Thyroid gland (tissue), 4 donors: ENCODE measurements at regions not wholly inside any gene's neighbourhood (a gene's known extent, or its start where the extent isn't known, plus 50 kb on each side); places are given as distances from the start of the nearest gene placed in this dataset.

Experiments
- POLR2A ChIP-seq, 2 donors: fragments of 450-650 bp; IDR thresholded peaks; one replicate each; pipeline ENCODE4 v1.6.1; 2017; ENCODE audit warnings: antibody characterized with exemption in 2 of 2, mild to moderate bottlenecking in 2 of 2, moderate library complexity in 1 of 2
- TF ChIP-seq, protein P1 (sequence below), 6 experiments: fragments of 200-600 bp in 3 of 6; fragments of 450-650 bp in 3 of 6; sonication (generic) in 3 of 6; IDR thresholded peaks; one replicate each; pipeline ENCODE4 v1.5.1; 2016 to 2019; ENCODE audit warnings: antibody characterized with exemption in 6 of 6, mild to moderate bottlenecking in 2 of 6, inconsistent platforms in 1 of 6, moderate library complexity in 1 of 6

GRCh38 chr7:35379481-35379880 lies 125.6 kb upstream of the TBX20 start:
- TF ChIP-seq, protein P1, sequence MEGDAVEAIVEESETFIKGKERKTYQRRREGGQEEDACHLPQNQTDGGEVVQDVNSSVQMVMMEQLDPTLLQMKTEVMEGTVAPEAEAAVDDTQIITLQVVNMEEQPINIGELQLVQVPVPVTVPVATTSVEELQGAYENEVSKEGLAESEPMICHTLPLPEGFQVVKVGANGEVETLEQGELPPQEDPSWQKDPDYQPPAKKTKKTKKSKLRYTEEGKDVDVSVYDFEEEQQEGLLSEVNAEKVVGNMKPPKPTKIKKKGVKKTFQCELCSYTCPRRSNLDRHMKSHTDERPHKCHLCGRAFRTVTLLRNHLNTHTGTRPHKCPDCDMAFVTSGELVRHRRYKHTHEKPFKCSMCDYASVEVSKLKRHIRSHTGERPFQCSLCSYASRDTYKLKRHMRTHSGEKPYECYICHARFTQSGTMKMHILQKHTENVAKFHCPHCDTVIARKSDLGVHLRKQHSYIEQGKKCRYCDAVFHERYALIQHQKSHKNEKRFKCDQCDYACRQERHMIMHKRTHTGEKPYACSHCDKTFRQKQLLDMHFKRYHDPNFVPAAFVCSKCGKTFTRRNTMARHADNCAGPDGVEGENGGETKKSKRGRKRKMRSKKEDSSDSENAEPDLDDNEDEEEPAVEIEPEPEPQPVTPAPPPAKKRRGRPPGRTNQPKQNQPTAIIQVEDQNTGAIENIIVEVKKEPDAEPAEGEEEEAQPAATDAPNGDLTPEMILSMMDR (IDR thresholded peaks at IDR 0.05) = no peak
- TF ChIP-seq POLR2A (IDR thresholded peaks at IDR 0.05) = no peak
